ENCODE measurements at regions not wholly inside any gene's neighbourhood (a gene's known extent, or its start where the extent isn't known, plus 50 kb on each side); places are given as distances from the start of the nearest gene placed in this dataset.

- TF ChIP-seq CTCF (conservative IDR thresholded peaks at IDR 0.05; ENCODE audit: low read length) = no peak
- no peak for TF ChIP-seq EZH2phosphoT487 (IDR thresholded peaks at IDR 0.05; ENCODE audit: borderline replicate concordance)
Observed at GRCh38 chr15:100713163-100713867, 110.9 kb downstream of the ASB7 start.
